ENCODE measurements at regions not wholly inside any gene's neighbourhood (a gene's known extent, or its start where the extent isn't known, plus 50 kb on each side); places are given as distances from the start of the nearest gene placed in this dataset.

- WGBS, 2 donors = 26 to 27% methylated on average over 7 of the region's 7 CpGs
- Histone ChIP-seq H3K27ac (no peak overlapping the region), H3K9me3 (no peaks in the 10 kb centered on the region), H3K4me3 (no peak overlapping the region), H3K4me1 (no peaks in the 10 kb centered on the region), H3K27me3 (no peaks in the 10 kb centered on the region), H3K36me3 (ENCODE audit: low read depth, missing control alignments) (no peaks in the 10 kb centered on the region)
- no peak for DNase-seq
- intact Hi-C loops (cut with DNase I; ENCODE audit: low total_unique reads) = no loop called here
- TF ChIP-seq CTCF (IDR thresholded peaks at IDR 0.05) (peak in 2 of 3 experiments; percentile 25 to 59), POLR2A (IDR thresholded peaks at IDR 0.05) (no peak)
Observed at GRCh38 chr14:62126879-62127478, 364.8 kb downstream of the SNAPC1 start.

GRCh38 chr14:62130441-62130840 lies 368.2 kb downstream of the SNAPC1 start:
- H3K27me3 ChIP-seq = no peaks in the 10 kb centered on the region
- 91% methylated on average over 4 of the region's 4 CpGs for WGBS, 2 donors
- no peaks in the 10 kb centered on the region for H3K4me1 ChIP-seq
- no peaks in the 10 kb centered on the region for H3K9me3 ChIP-seq
- no peak for DNase-seq
- no peak for TF ChIP-seq POLR2A (IDR thresholded peaks at IDR 0.05)
- TF ChIP-seq CTCF (IDR thresholded peaks at IDR 0.05) = no peak
- no peak overlapping the region for H3K27ac ChIP-seq
- no peak overlapping the region for H3K4me3 ChIP-seq
- no peaks in the 10 kb centered on the region for H3K36me3 ChIP-seq (ENCODE audit: low read depth, missing control alignments)
- intact Hi-C loops (cut with DNase I; ENCODE audit: low total_unique reads) = no loop called here

- no peak for TF ChIP-seq CTCF (IDR thresholded peaks at IDR 0.05)
- no peak for TF ChIP-seq POLR2A (IDR thresholded peaks at IDR 0.05)
- no peaks in the 10 kb centered on the region for H3K4me1 ChIP-seq
- no peaks in the 10 kb centered on the region for H3K9me3 ChIP-seq
- H3K36me3 ChIP-seq (ENCODE audit: low read depth, missing control alignments) = no peaks in the 10 kb centered on the region
- no peak for DNase-seq
- no peaks in the 10 kb centered on the region for H3K27me3 ChIP-seq
- H3K4me3 ChIP-seq = no peak overlapping the region
- intact Hi-C loops (cut with DNase I; ENCODE audit: low total_unique reads) = no loop called here
- 26 to 43% methylated on average over 1 of the region's 1 CpG for WGBS, 2 donors
- H3K27ac ChIP-seq = no peak overlapping the region
Observed at GRCh38 chr14:62133776-62134550, 371.7 kb downstream of the SNAPC1 start.

- TF ChIP-seq POLR2A (IDR thresholded peaks at IDR 0.05) = no peak
- no peak for TF ChIP-seq CTCF (IDR thresholded peaks at IDR 0.05)
- Histone ChIP-seq H3K36me3 (ENCODE audit: low read depth, missing control alignments) (no peaks in the 10 kb centered on the region), H3K4me3 (no peak overlapping the region), H3K4me1 (peaks cover 3% of the 10 kb centered on the region), H3K27ac (no peak overlapping the region), H3K9me3 (no peaks in the 10 kb centered on the region), H3K27me3 (no peaks in the 10 kb centered on the region)
- 60 to 64% methylated on average over 1 of the region's 1 CpG for WGBS, 2 donors
- DNase-seq = no peak
- intact Hi-C loops (cut with DNase I; ENCODE audit: low total_unique reads) = no loop called here
Observed at GRCh38 chr14:62138593-62138992, 376.4 kb downstream of the SNAPC1 start.

Measured in testis (tissue), 2 donors.